ENCODE measurements at regions not wholly inside any gene's neighbourhood (a gene's known extent, or its start where the extent isn't known, plus 50 kb on each side); places are given as distances from the start of the nearest gene placed in this dataset.

- Histone ChIP-seq H3K4me1 (ENCODE audit: insufficient read depth, low read length) (peaks cover 10% of the 10 kb centered on the region), H2AFZ (ENCODE audit: low read length) (no peak overlapping the region), H4K20me1 (ENCODE audit: insufficient read depth, low read length) (no peaks in the 10 kb centered on the region), H3K27ac (ENCODE audit: low read depth, low read length) (no peak overlapping the region), H3K4me2 (ENCODE audit: insufficient read depth, low read length) (no peak overlapping the region), H3K9me3 (ENCODE audit: low read depth, low read length) (no peaks in the 10 kb centered on the region), H3K4me3 (ENCODE audit: insufficient read depth, low read length) (no peak overlapping the region), H3K27me3 (ENCODE audit: insufficient read depth, low read length) (no peaks in the 10 kb centered on the region), H3K79me2 (ENCODE audit: insufficient read depth, low read length) (no peaks in the 10 kb centered on the region), H3K36me3 (ENCODE audit: insufficient read depth, low read length) (no peaks in the 10 kb centered on the region)
- DNase-seq (ENCODE audit: insufficient read length, low spot score, missing footprints): peak; percentile 74
- no peak for TF ChIP-seq CTCF (IDR thresholded peaks at IDR 0.05; ENCODE audit: extremely low read depth, low read depth, low read length)
Measured at GRCh38 chr6:37580176-37580955, 80.7 kb upstream of the CCDC167 start.

GRCh38 chr6:37579444-37580067 is 79.9 kb upstream of the CCDC167 start:
- no peak overlapping the region for H3K4me3 ChIP-seq (ENCODE audit: insufficient read depth, low read length)
- no peaks in the 10 kb centered on the region for H3K36me3 ChIP-seq (ENCODE audit: insufficient read depth, low read length)
- H2AFZ ChIP-seq (ENCODE audit: low read length): no peak overlapping the region
- H3K4me2 ChIP-seq (ENCODE audit: insufficient read depth, low read length): no peak overlapping the region
- no peaks in the 10 kb centered on the region for H3K9me3 ChIP-seq (ENCODE audit: low read depth, low read length)
- no peaks in the 10 kb centered on the region for H4K20me1 ChIP-seq (ENCODE audit: insufficient read depth, low read length)
- H3K79me2 ChIP-seq (ENCODE audit: insufficient read depth, low read length): no peaks in the 10 kb centered on the region
- peaks cover 10% of the 10 kb centered on the region for H3K4me1 ChIP-seq (ENCODE audit: insufficient read depth, low read length)
- no peak overlapping the region for H3K27ac ChIP-seq (ENCODE audit: low read depth, low read length)
- no peak for TF ChIP-seq CTCF (IDR thresholded peaks at IDR 0.05; ENCODE audit: extremely low read depth, low read depth, low read length)
- DNase-seq (ENCODE audit: insufficient read length, low spot score, missing footprints): peak; percentile 45
- H3K27me3 ChIP-seq (ENCODE audit: insufficient read depth, low read length): no peaks in the 10 kb centered on the region

- no peak overlapping the region for H2AFZ ChIP-seq (ENCODE audit: low read length)
- H3K4me1 ChIP-seq (ENCODE audit: insufficient read depth, low read length): peaks cover 10% of the 10 kb centered on the region
Measured at GRCh38 chr6:37578104-37578503, 78.4 kb upstream of the CCDC167 start.

More at GRCh38 chr6:37578104-37578503, 78.4 kb upstream of the CCDC167 start:
- no peaks in the 10 kb centered on the region for H3K36me3 ChIP-seq (ENCODE audit: insufficient read depth, low read length)
- peak; percentile 18 for DNase-seq (ENCODE audit: insufficient read length, low spot score, missing footprints)
- no peak overlapping the region for H3K27ac ChIP-seq (ENCODE audit: low read depth, low read length)
- no peak overlapping the region for H3K4me2 ChIP-seq (ENCODE audit: insufficient read depth, low read length)
- no peak overlapping the region for H3K4me3 ChIP-seq (ENCODE audit: insufficient read depth, low read length)
- H4K20me1 ChIP-seq (ENCODE audit: insufficient read depth, low read length): no peaks in the 10 kb centered on the region
- TF ChIP-seq CTCF (IDR thresholded peaks at IDR 0.05; ENCODE audit: extremely low read depth, low read depth, low read length): no peak
- no peaks in the 10 kb centered on the region for H3K9me3 ChIP-seq (ENCODE audit: low read depth, low read length)
- H3K27me3 ChIP-seq (ENCODE audit: insufficient read depth, low read length): no peaks in the 10 kb centered on the region
- no peaks in the 10 kb centered on the region for H3K79me2 ChIP-seq (ENCODE audit: insufficient read depth, low read length)

Measured in osteoblast (primary cell).